Kidney epithelial cell (primary cell): ENCODE measurements at regions not wholly inside any gene's neighbourhood (a gene's known extent, or its start where the extent isn't known, plus 50 kb on each side); places are given as distances from the start of the nearest gene placed in this dataset.

Experiments used
- DNase-seq: peaks from one replicate; pipeline ENCODE4 v3.0.0-alpha.2; 2010; ENCODE audit warnings: low read depth
- H3K27me3 ChIP-seq: 2 replicates; pipeline ENCODE4 v1.6.0; 2011; ENCODE audit warnings: low read length; ENCODE audit not compliant: control insufficient read depth, insufficient read depth
- H3K36me3 ChIP-seq: 2 replicates; pipeline ENCODE4 v1.5.1; 2011; ENCODE audit warnings: low read length; ENCODE audit not compliant: control insufficient read depth, insufficient read depth
- H3K4me3 ChIP-seq: 2 replicates; pipeline ENCODE4 v1.5.1; 2011; ENCODE audit warnings: low read depth, mild to moderate bottlenecking, control low read depth, low read length
- TF ChIP-seq, protein P1 (sequence below): IDR thresholded peaks from 2 replicates; pipeline ENCODE4 v1.5.1; 2011; ENCODE audit warnings: mild to moderate bottlenecking, moderate library complexity, low read length, control low read depth, inconsistent platforms; ENCODE audit not compliant: insufficient read depth, poor library complexity, severe bottlenecking

DNA sequence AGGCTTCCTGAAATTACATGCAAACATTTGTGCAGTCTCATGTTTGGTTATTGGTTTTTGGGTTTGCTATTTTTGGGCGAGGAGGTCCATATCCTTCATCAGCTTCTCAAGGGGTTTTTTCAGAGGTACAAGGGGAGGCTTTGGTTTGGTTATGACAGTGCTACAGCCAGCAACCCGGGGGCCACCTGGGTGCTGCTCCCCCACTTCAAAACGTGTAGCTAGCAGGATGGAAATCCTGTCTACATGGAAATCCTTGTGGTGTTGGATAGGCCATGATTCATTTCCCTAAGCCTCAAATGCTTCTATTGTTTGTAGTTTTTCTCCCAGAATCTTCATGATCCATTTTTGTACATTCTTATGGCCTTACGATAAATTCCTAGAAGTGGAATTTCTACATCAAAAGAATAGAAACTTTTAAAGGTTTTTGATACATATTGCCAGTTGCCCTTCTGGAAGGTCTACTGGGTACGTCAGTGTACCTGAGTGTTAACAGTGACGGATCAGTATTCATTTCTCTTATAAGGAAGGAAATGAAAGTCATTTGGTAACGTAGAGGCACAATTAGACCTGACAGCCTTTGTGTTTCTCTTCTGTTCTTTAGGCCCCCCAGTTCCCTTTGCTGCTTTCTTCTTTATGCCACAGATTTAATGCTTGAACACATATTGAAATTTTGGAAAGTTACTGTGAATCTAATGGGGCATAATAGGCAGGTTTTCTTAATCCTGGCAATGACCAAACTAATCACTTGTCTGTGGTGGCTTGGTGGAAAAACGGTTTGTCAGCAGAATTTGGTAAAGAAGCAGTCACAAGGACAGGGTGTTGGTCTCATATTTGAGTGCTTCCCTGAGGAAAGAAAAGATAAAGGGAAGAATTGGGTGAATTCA lies 69.7 kb upstream of the ABL1 start:
- H3K4me3 ChIP-seq, result no peak overlapping the region
- H3K27me3 ChIP-seq, result no peaks in the 10 kb centered on the region
- no peaks in the 10 kb centered on the region for H3K36me3 ChIP-seq
- TF ChIP-seq, protein P1, sequence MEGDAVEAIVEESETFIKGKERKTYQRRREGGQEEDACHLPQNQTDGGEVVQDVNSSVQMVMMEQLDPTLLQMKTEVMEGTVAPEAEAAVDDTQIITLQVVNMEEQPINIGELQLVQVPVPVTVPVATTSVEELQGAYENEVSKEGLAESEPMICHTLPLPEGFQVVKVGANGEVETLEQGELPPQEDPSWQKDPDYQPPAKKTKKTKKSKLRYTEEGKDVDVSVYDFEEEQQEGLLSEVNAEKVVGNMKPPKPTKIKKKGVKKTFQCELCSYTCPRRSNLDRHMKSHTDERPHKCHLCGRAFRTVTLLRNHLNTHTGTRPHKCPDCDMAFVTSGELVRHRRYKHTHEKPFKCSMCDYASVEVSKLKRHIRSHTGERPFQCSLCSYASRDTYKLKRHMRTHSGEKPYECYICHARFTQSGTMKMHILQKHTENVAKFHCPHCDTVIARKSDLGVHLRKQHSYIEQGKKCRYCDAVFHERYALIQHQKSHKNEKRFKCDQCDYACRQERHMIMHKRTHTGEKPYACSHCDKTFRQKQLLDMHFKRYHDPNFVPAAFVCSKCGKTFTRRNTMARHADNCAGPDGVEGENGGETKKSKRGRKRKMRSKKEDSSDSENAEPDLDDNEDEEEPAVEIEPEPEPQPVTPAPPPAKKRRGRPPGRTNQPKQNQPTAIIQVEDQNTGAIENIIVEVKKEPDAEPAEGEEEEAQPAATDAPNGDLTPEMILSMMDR, result no peak
- no peak for DNase-seq

DNA sequence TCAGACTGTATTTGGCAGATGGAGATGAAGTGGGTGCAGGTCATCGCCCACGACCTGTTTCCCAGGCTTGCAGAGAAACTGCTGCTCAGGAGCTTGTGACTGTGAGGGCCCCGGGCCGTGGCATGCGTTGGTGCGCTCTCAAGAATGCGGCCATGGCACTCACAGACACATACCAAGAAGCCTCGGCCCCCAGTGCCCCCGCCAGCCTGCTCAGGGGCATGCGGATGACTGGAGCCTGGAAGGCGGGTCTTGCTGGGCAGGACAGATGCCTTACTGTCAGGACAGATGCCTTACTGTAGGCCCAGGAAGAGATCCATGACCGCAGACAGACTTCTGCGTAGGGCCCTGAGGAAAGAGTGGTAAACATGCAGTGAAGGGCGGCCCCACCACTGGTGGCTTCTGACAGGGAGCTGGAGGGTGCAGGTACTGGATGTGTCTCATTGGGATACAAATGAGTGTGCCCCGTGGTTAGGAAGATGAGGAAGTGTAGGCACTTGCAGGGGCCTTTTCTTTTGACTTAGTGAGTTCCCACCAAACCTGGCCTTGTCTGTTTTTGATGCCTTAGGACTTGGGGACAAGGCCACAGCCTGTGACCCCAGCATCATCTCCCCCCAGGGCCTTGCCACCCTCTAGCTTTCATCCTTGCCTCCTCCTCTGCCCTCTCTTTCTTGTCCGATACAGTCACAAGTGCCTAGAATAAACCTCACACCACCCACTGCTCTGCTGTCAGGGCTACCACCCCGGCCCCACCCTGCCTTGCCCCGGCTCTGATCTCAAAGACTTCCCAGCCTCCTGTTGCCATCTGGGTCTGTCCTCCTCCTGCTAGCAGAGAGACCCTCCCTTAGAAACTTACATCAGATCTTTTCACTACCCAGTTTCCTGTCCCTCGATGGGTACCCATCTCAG lies 68.8 kb upstream of the ABL1 start:
- Histone ChIP-seq H3K4me3 (no peak overlapping the region), H3K27me3 (no peaks in the 10 kb centered on the region), H3K36me3 (no peaks in the 10 kb centered on the region)
- TF ChIP-seq, protein P1, result no peak
- DNase-seq, result no peak

DNA sequence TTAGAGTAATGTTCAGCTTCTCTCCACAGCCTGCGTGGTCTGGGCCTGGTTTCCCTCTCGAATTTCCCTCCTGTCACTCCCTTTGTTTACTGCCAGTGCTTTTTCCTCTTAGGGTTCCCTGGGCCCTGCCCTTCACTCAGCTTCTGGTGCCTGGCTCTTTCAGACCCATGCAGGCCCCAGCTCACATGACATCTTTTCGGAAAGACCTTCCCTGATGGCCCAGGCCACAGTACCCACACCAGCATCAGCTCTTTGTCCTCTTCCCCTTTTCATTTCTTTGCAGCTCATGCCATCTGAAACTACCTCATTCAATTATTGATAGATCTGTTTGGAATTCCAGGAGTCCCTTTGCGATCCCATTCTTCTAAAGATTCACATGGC lies 68.1 kb upstream of the ABL1 start:
- TF ChIP-seq, protein P1, result no peak
- H3K36me3 ChIP-seq, result no peaks in the 10 kb centered on the region
- no peak overlapping the region for H3K4me3 ChIP-seq
- H3K27me3 ChIP-seq, result no peaks in the 10 kb centered on the region
- DNase-seq, result no peak

DNA sequence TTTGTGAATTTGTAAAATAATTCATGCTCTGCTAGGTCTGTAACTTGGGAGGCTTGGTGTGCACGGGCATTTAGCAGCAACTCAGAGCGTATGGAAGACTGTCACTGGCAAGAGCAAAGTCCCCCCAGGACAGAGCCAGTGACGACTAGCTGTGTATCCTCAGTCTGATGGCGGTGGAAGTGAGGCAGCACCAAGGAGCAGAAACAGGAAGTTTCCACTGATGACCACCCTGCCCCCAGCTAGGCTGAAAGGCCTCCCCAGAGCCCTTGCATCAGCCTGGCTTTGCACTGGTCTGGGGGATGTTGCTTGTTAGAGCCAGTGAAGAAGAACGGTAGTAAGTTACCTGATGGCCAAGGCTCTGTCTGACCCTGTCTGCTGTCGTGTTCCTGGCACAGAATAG lies 66.8 kb upstream of the ABL1 start:
- DNase-seq, result peak; percentile 34
- H3K27me3 ChIP-seq, result no peaks in the 10 kb centered on the region
- TF ChIP-seq, protein P1, result no peak
- H3K4me3 ChIP-seq, result no peak overlapping the region
- H3K36me3 ChIP-seq, result no peaks in the 10 kb centered on the region

DNA sequence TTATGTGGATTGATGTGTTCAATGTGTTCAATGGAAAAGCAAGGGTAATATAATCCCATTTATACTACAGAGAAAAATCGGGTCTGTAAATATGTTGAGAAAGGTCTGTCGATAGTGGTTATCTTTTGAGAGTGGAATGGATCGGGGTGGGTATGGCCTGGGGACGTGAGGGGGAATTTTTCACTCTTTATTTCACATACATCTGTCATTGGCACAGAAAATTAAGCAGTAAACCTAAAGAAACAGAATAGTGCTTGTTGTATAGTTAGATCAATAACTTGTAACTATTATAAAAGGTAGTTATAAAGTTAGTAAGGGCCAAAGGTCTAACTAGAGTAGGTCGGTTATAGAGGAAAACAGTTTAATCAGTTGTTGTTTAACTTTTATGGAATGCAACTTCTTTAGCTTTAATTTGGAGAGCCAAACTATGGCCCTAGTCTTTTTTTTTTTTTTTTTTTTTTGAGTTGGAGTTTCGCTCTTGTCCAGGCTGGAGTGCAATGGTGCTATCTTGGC lies 66.1 kb upstream of the ABL1 start:
- TF ChIP-seq, protein P1, result no peak

More for the DNA sequence above, 66.1 kb upstream of the ABL1 start:
- H3K36me3 ChIP-seq, result no peaks in the 10 kb centered on the region
- H3K27me3 ChIP-seq, result no peaks in the 10 kb centered on the region
- DNase-seq, result no peak
- H3K4me3 ChIP-seq, result no peak overlapping the region
